Right lobe of liver (tissue), 6 donors: ENCODE measurements at regions not wholly inside any gene's neighbourhood (a gene's known extent, or its start where the extent isn't known, plus 50 kb on each side); places are given as distances from the start of the nearest gene placed in this dataset.
"Not testable (repeated sequence)": the region's sequence is repeated elsewhere in the genome, so short reads cannot be mapped to it uniquely, and the experiment has no call there.

Source experiments
- ATAC-seq, 4 donors: fragments of 200-7000 bp; cut with Tn5 transposase; one replicate each; pipeline ENCODE4 v1.9.1; 2020; ENCODE audit warnings: mild to moderate bottlenecking in 4 of 4, moderate library complexity in 4 of 4
- DNase-seq, 3 donors: peaks; one replicate each; pipeline ENCODE4 v3.0.0-alpha.2; 2020
- H3K27ac ChIP-seq, 3 donors: fragments of 200-600 bp; one replicate each; pipeline ENCODE4 v1.8.0; 2022
- H3K27me3 ChIP-seq, 2 donors: fragments of 200-600 bp; one replicate each; pipeline ENCODE4 v1.8.0; 2022
- H3K36me3 ChIP-seq, 4 donors: fragments of 200-600 bp; sonication (generic) in 1 of 4; one replicate each; pipeline versions ENCODE4 v1.5.1 to v1.8.0; 2017 to 2022; ENCODE audit warnings: control low read depth in 1 of 4
- H3K4me1 ChIP-seq, 4 donors: fragments of 200-600 bp; sonication (generic) in 1 of 4; one replicate each; pipeline versions ENCODE4 v1.5.1 to v1.8.0; 2017 to 2022; ENCODE audit warnings: control low read depth in 1 of 4
- H3K4me3 ChIP-seq, 3 donors: fragments of 200-600 bp; one replicate each; pipeline ENCODE4 v1.8.0; 2022
- H3K9me3 ChIP-seq, 4 donors: fragments of 200-600 bp; sonication (generic) in 1 of 4; one replicate each; pipeline versions ENCODE4 v1.5.1 to v1.8.0; 2017 to 2022; ENCODE audit warnings: control low read depth in 1 of 4
- POLR2A ChIP-seq: fragments of 450-650 bp; IDR thresholded peaks from one replicate; pipeline ENCODE4 v1.6.1; 2017; ENCODE audit warnings: antibody characterized with exemption, mild to moderate bottlenecking
- WGBS: methylation state at CpG from one replicate; pipeline ENCODE4 v1.1.6; 2018; ENCODE audit warnings: low coverage, low lambda C conversion rate; ENCODE audit not compliant: insufficient coverage; ENCODE audit errors: missing lambda C conversion rate; 5-methylcytosine and 5-hydroxymethylcytosine counted together
- intact Hi-C, 2 donors: fragments of 100-400 bp; cut with DNase I; formaldehyde crosslinking; loops; one replicate each; pipeline versions ENCODE4 v1.11.2 to v1.14.1; 2022
- donor health status: DM: no; HTN: yes; CAD: no.
- donor health status: DM: no; HTN: no; CAD: no.
- donor health status: DM: no; HTN: no; CAD: no.
- donor health status: DM: no; HTN: yes; CAD: no.
- donor health status: DM: no; HTN: yes; CAD: no.

DNA sequence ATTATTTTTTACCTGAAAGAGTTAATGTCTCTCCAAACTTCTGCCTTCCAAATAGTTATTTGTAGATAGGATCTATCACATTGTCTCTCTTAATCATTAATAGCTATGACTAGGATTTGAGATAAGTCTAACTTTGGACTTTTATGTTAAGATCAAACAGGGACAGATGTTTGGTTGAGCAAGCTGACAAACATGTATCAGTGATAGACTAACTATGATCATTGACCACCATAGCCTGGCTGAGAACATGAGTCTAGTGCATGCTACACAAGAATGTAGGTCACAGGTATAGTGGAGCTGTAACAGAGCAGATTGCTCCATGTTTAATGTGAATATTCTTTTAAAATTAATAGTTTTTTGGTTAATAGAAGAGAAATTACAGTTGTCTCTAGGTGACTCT lies 52.0 kb downstream of the SYT15B start:
- H3K4me1 ChIP-seq, DNase-seq, H3K9me3 ChIP-seq, H3K27me3 ChIP-seq, intact Hi-C loops, H3K36me3 ChIP-seq: not testable (repeated sequence)
- peak; percentile 83 to 91 (median 87) for ATAC-seq
- peak overlapping the region in 1 of 3 donors; percentile 40 for H3K27ac ChIP-seq
- H3K4me3 ChIP-seq = peak overlapping the region in 2 of 3 donors; percentile 6 to 16

DNA sequence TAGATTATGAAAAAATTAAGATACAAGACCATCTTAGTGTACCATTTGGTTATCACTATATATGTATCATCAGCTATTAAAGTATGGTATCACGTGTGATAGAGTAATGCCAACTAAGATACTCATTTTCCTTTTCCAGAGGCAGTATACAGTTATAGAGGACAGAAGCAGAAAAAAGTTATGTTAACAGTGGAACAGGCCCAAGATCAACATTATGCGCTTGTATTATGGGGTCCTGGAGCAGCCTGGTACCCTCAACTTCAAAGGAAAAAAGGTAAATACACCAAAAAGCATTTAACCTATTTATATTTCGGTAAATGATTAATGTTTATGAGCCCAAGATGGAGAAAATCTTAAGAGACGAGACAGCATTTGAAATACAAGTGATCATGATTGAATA lies 52.9 kb downstream of the SYT15B start:
- H3K4me1 ChIP-seq, DNase-seq, H3K36me3 ChIP-seq, H3K27me3 ChIP-seq, H3K9me3 ChIP-seq, intact Hi-C loops: not testable (repeated sequence)
- H3K27ac ChIP-seq = peak overlapping the region in 2 of 3 donors; percentile 59 to 60
- peak overlapping the region in 1 of 3 donors; percentile 29 for H3K4me3 ChIP-seq
- peak; percentile 1 to 57 (median 11) for ATAC-seq
- WGBS = no CpG with 5 or more reads among the region's 4 CpGs

DNA sequence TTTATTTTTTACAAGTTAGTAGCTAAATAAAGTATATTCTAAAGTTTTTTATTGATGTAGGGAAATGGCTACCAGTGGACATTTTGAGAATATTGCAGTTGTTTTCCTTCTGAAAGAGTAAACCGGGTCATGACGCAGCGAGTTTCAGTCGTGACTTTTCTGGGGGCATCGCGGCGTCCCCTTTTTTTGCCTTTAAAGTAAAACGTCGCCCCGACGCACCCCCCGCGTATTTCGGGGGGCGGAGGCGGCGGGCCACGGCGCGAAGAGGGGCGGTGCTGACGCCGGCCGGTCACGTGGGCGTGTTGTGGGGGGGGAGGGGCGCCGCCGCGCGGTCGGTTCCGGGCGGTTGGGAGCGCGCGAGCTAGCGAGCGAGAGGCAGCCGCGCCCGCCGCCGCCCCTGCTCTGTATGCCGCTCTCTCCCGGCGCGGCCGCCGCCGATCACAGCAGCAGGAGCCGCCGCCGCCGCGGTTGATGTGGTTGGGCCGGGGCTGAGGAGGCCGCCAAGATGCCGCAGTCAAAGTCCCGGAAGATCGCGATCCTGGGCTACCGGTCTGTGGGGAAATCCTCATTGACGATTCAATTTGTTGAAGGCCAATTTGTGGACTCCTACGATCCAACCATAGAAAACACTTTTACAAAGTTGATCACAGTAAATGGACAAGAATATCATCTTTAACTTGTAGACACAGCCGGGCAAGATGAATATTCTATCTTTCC lies 57.5 kb downstream of the SYT15B start:
- H3K9me3 ChIP-seq, H3K27me3 ChIP-seq, H3K4me1 ChIP-seq, intact Hi-C loops, H3K36me3 ChIP-seq: not testable (repeated sequence)
- peak overlapping the region in 2 of 3 donors; percentile 53 to 63 for H3K27ac ChIP-seq
- peak overlapping the region; percentile 27 to 44 (median 43) for H3K4me3 ChIP-seq
- WGBS = 0% methylated on average over 12 of the region's 66 CpGs
- DNase-seq (peak; percentile 84 to 92 (median 87)), ATAC-seq (peak; percentile 88 to 95 (median 90))
- peak; percentile 62 for TF ChIP-seq POLR2A

DNA sequence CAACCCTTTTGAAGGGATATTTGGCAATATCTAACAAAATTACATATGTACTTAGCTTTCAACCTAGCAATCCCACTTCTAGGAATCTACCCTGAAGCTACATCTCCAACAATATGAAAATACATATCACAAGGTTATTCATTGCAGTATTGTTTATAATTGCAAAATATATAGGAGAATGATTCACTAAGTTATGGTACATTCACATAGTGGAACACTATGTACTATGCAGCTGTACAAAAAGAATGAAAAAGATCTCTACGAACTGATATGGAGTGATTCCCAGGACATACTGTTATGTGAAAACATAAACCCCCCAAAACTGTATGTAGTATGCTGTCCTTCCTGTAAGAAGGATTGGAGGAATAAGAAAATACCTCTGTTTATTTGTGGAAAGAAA lies 62.1 kb downstream of the SYT15B start:
- DNase-seq, H3K27ac ChIP-seq, H3K36me3 ChIP-seq, ATAC-seq, H3K4me1 ChIP-seq, H3K27me3 ChIP-seq, intact Hi-C loops, H3K9me3 ChIP-seq, H3K4me3 ChIP-seq: not testable (repeated sequence)
- 20% methylated on average over 1 of the region's 1 CpG for WGBS

DNA sequence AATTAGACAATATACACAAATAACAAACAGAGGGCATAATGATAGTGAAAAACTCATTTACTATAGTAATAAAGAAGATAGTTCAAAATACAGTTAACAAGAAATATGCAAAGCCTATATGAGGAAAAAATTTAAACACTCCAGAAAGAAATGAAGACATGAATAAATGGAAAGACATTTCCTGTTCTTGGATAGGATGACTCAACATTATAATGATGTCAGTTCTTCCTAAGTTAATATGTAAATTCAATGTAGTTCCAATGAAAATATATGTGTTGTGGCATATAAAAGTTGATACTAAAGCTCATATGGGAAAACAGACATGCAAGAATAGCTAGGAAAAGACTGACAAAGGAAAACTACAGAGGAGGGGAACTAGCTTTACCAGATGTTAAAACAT lies 63.5 kb downstream of the SYT15B start:
- H3K9me3 ChIP-seq, H3K4me1 ChIP-seq, H3K36me3 ChIP-seq, intact Hi-C loops, H3K27me3 ChIP-seq, H3K27ac ChIP-seq, ATAC-seq, H3K4me3 ChIP-seq, DNase-seq: not testable (repeated sequence)

DNA sequence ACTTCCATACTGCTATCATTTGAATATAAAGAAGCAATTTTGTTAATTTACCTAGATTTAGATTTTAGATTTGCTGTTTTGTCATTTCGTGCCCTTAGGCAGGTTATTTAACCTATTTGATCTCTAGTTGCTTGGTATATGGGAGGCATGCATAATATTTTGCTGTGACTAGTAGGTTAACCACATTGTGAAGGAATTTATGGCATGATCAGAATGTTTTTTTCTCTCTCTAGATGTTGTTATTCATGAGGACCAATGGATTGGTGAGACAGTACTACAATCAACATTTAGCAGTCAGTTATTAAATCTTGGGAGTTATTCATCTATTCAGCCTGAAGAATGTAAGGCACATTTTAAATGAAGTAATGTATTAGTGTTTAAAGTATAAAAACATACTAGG lies 67.2 kb downstream of the SYT15B start:
- DNase-seq, H3K4me1 ChIP-seq, intact Hi-C loops, H3K4me3 ChIP-seq, H3K9me3 ChIP-seq, ATAC-seq, H3K36me3 ChIP-seq, H3K27ac ChIP-seq, H3K27me3 ChIP-seq: not testable (repeated sequence)
- 50% methylated on average over 1 of the region's 1 CpG for WGBS

DNA sequence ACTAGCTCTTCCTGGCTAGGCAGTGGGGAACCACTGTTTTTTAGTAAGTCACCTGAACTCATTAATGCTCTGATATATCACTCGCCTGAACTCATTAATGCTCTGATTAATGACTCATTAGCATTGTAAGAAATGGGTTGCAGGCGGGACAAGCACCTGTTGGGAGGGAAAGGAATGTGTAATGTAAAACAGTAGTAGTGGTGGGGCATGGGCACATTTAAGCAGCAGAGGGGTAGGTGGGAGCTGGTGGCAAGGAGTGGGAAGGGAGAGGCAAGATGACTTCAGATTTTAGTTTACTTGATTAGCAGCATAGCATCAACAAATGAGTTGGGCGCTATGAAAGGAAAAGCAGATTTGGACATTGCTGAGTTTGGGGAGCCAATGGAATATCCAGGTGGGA lies 68.2 kb downstream of the SYT15B start:
- WGBS = no CpG with 5 or more reads among the region's 3 CpGs
- H3K27me3 ChIP-seq, H3K4me3 ChIP-seq, H3K9me3 ChIP-seq, H3K27ac ChIP-seq, ATAC-seq, H3K36me3 ChIP-seq, DNase-seq, intact Hi-C loops, H3K4me1 ChIP-seq: not testable (repeated sequence)

DNA sequence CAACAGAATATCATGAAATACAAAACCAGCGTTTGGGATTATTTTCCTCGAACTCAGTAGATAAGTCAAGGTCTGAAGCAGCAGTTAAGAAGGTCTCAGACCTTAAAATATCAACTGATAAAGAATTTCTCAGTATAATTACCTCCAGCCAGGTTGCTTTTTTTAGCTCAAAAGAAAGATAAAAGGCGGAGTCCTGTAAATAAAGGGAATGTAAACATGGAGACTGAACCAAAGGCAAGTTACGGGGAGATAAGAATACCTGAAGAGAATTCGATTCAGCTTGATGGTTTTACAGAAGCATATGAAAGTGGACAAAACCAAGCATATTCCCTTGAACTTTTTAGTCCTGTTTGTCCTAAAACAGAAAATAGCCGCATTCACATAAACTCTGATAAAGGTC lies 73.1 kb downstream of the SYT15B start:
- H3K4me1 ChIP-seq, H3K27ac ChIP-seq, H3K36me3 ChIP-seq, H3K27me3 ChIP-seq, DNase-seq, H3K4me3 ChIP-seq, H3K9me3 ChIP-seq, intact Hi-C loops: not testable (repeated sequence)
- ATAC-seq = peak in 2 of 4 donors; percentile 25 to 36
- 43% methylated on average over 1 of the region's 6 CpGs for WGBS

DNA sequence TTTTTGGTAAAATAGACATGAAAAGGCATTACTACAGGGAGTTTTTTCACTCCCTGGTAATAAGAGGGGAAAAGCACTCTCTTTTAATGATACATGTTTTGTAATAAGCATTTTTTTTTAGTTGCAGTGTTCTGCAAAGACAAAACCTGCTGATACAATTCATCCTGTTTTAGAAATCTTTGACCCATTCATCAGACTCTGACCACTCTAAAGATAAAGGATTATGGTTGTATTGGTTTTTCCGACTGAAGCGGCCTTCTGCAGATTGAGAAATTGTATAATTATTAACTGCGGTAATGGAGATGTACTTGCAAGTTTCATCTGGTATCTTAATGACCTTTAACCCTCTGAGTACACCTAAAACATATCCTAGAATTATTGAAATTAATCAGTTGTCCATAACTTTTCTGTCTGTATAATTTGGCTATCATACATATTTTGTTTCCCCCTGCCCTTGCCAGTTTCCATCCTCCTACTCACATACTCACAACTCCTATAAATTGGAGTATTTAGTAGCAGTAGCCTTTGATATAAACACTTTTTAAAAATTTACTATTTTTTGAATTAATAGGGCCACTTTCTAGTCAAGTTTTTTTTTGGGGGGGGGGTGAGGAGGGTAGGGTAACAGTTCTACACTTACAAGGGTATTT lies 79.4 kb downstream of the SYT15B start:
- peak; percentile 43 to 73 (median 60) for ATAC-seq
- H3K4me1 ChIP-seq, H3K4me3 ChIP-seq, DNase-seq, H3K9me3 ChIP-seq, intact Hi-C loops, H3K36me3 ChIP-seq, H3K27me3 ChIP-seq: not testable (repeated sequence)
- H3K27ac ChIP-seq = peak overlapping the region in 2 of 3 donors; percentile 27 to 76
- WGBS = no CpG with 5 or more reads among the region's 3 CpGs

DNA sequence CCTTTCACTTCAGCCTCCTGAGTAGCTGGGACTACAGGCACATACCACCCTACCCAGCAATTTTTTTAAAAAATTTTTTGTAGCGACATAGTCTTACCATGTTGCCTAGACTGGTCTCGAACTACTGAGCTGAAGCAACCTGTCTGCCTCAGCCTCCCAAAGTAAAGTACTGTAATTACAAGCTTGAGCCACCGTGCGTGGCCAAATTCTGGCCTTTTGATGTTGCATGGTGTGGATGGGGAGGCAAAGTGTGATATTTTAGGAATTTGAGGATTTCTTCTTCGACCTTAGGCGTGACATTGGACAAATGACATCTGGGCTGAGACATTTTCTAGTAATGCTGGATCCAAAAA lies 81.8 kb downstream of the SYT15B start:
- WGBS = no CpG with 5 or more reads among the region's 6 CpGs
- H3K27ac ChIP-seq, H3K4me1 ChIP-seq, intact Hi-C loops, DNase-seq, H3K36me3 ChIP-seq, H3K4me3 ChIP-seq, H3K27me3 ChIP-seq, ATAC-seq, H3K9me3 ChIP-seq: not testable (repeated sequence)

DNA sequence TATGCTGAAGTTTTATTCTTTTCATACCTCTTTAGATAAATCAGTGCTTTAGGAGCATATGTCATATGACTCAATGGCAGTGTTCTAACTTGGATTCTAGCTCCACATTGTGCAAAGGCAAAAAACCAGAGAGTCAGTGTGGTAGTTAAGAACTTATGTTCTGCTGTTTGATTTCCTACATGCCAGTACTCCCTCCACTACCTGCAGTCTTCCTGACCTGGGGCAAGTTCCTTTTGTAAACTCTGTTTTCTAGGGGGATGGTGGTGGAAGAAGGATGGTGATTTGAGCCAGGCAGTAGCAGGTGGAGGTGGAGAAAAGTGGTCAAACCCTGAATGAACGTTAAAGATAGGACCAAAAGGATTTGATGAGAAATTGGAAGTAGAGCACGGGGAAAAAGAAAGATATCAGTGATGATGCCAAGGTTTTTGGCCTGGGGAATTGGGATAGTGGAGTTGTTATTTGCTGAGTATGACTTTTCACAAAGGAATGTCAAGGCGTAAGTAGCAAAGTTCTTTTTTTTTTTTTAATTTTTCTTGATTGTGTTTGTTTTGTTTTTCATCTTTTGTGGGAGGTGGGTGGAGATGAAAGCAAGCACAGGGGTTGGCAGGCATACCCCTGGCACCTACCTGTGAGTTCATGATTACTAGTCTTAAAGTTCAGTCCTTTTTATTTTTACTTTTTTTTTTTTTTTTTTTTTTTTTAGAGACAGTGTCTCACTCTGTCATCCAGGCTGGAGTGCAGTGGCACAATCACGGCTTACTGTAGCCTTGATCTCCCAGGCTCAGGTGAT lies 82.3 kb downstream of the SYT15B start:
- H3K9me3 ChIP-seq, H3K36me3 ChIP-seq, H3K27me3 ChIP-seq, intact Hi-C loops, DNase-seq, H3K4me3 ChIP-seq, H3K4me1 ChIP-seq: not testable (repeated sequence)
- 28% methylated on average over 3 of the region's 4 CpGs for WGBS
- H3K27ac ChIP-seq = peak overlapping the region in 1 of 3 donors; percentile 33
- ATAC-seq = peak; percentile 17 to 64 (median 52)
